HG03280 (cell line): ENCODE measurements at regions not wholly inside any gene's neighbourhood (a gene's known extent, or its start where the extent isn't known, plus 50 kb on each side); places are given as distances from the start of the nearest gene placed in this dataset.
"Not testable (repeated sequence)": the region's sequence is repeated elsewhere in the genome, so short reads cannot be mapped to it uniquely, and the experiment has no call there.

Experiments
- ATAC-seq: cut with Tn5 transposase; IDR thresholded peaks from one replicate; pipeline ENCODE4 v1.9.1; 2021; ENCODE audit warnings: mild to moderate bottlenecking, moderate library complexity; ENCODE audit not compliant: unreplicated experiment

- ATAC-seq = no peak
Measured at GRCh38 chr11:106152013-106152412, 74.6 kb downstream of the AASDHPPT start.

DNA sequence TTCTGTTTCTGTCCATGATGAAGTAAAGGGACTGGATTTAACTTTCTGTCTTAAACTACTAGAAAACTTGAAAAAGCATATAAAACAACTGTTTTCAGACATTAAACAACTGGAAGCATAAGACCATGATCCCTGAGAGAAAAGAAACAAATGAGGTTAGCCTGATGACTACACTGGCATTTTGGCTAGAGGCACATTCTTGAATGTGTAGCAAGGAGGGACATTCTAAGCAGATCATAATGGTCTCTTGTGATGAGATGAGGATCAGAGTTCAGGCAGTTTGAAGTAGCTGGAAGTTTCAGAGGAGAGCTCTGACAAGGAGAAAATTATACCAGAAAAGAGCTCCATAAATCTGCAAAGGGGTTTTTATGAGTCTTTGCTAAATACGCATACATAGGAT, 75.4 kb downstream of the AASDHPPT start:
- no peak for ATAC-seq

DNA sequence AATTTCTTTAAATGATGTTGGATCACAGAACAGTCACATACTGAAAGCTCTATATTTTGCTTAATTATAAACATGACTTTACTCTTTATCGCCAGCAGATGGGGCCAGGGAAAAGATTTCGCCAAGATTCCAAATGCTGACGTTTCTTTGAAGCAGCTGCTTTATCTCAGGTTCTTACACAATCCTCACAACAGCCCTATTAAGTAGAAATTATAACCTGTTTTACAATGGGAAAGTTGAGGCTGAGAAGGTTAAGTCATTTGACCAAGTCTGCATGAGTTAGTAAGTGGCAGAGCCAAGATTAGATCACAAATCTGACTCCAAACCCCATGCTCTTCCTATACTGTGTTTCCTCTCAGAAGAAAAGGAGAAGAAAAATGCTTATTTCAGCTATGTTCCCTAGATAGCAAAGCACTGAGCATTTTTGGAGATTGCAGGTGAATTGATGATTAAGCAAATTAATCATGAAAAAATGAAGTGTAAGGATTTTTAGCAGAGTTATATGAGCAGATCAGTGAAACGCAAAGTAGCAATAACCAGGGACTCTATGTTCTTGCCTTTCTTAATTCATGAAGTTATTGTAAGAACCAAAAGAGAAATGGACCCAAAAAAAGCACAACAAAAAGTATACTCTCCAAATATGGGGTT, 79.0 kb downstream of the AASDHPPT start:
- ATAC-seq = peak; percentile 60

GRCh38 chr11:106158406-106158805, 80.9 kb downstream of the AASDHPPT start:
- ATAC-seq = no peak

DNA sequence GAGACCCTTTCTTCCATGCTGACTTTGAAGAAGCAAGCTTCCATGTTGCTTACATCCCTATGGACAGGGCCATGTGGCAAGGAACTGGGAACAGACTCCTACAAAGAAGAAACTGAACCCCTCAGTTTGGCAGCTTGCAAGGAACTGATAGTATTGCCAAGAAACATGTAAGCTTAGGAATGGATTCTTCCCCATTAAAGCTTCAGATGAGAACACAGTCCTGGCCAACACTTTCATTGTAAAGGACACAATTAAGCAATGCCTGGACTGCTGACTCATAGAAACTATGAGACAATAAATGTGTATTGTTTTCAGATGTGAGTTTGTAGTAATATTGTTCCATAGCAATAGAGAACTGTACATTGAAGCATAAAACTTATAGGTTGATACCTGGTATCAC, 82.4 kb downstream of the AASDHPPT start:
- ATAC-seq = no peak

GRCh38 chr11:106160494-106160893, 83.0 kb downstream of the AASDHPPT start:
- ATAC-seq = no peak

GRCh38 chr11:106161775-106162634, 84.5 kb downstream of the AASDHPPT start:
- ATAC-seq = no peak

GRCh38 chr11:106167085-106167484, 89.6 kb downstream of the AASDHPPT start:
- no peak for ATAC-seq

- ATAC-seq = no peak
Measured at GRCh38 chr11:106172386-106172991, 95.0 kb downstream of the AASDHPPT start.

DNA sequence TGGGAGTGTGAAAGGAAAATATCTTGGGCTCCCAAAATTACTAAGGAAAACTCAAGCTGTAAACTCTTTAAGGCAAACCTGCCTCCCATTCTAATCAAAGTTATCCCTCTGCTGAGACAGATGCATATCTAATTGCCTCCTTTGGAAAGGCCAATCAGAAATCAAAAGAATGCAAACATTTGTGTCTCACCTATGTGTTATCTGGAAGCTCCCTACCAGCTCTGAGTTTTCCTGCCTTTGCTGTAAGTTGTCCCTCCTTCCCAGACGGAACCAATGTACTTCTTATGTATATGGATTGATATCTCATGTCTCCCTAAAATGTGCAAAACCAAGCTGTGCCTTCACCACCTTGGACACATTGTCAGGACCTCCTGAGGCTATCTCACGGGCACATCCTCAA, 95.8 kb downstream of the AASDHPPT start:
- no peak for ATAC-seq

- ATAC-seq = not testable (repeated sequence)
Measured at GRCh38 chr11:106174003-106174402, 96.5 kb downstream of the AASDHPPT start.

DNA sequence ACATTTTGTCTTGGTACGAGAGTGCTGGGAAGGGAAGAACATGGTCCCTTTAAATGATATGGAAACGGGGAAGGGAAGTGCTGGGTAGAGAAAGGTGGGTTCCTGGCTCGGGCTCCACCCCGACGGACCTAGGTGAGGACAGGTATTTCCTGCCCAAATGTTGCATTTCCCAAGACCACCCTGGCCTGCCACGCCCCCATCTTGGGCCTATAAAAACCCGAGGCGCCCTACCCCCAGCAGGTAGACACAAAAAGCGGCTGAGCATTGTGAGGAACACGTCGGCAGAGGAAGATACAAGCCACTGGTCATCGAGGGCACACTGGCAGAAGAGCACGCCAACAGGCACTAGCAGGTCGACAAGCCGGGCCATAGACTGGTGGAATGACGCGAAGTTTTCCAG, 99.4 kb downstream of the AASDHPPT start:
- no peak for ATAC-seq

DNA sequence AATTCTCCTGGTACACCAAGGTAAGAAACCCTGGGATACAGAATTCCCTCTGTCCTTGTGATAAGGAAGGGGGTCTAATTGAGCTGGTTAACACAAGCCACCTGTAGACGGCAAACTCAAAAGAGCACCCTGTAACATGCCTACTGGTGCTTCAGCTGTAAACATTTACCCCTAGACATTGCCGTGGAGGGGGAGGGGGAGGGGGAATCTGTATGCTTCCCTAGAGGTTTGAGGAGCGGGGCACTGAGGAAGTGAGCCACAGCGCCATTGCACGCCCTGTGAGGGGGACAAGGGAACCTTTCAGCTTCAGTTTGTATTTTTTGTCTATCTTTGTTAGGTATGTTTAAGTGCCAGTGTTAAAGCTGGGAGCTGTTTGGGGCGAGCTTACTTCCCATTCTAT, 99.8 kb downstream of the AASDHPPT start:
- no peak for ATAC-seq

- ATAC-seq = no peak
Measured at GRCh38 chr11:106178361-106178760, 100.9 kb downstream of the AASDHPPT start.

DNA sequence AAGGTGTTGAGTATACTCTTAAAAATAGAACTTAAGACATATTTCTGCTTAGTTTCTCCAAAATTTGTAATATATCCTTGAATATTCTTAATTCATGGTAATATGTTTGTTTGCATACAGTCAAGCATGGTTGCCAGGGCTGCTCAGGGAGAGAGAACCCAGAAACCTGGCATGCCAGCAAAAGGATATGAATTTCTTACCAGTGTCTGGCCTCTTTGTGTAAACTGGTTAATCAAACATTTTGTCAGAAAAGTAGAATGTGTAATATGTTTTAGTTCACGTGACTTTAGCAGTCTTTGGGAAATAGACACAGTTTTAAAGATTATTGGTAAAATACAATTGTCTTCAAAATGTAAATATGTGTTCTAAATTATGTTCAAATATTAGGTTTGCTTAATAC, 101.6 kb downstream of the AASDHPPT start:
- no peak for ATAC-seq

- ATAC-seq = no peak
Measured at GRCh38 chr11:106186630-106187029, 109.2 kb downstream of the AASDHPPT start.

GRCh38 chr11:106187860-106188456, 110.5 kb downstream of the AASDHPPT start:
- ATAC-seq = no peak

GRCh38 chr11:106193956-106194355, 116.5 kb downstream of the AASDHPPT start:
- ATAC-seq = no peak

GRCh38 chr11:106197438-106197837, 120.0 kb downstream of the AASDHPPT start:
- no peak for ATAC-seq

DNA sequence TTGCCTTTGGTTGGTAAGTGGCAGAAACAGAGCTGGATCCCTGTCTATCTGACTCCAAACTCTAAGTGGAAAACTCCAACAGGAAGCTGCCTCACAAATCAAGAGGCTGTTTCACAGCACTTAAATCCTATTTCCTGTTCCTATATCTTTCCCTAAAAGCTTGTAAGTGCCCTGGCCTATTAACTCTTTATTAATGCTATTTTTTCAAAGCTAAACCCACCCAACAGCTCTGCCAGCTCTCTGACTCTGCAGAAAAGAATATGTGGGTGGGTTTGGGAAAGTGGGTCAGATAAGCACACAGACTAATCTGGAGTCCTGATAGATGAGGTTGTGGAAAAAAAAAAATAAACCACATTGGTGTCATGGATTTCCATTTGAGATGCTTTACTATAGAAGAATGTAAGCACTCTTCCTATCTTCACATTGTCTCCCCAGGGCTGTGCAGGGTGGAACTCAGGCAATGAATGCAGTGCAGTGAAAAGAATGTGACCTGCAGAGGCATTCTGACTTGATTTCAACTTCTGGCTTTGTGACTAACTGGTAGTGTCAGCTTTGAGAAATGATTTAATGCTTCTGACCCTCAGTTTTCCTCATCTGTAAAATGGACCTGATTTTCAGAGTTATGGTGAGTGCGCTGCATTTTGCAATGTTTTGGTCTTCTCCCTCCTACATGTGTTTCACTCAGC, 125.6 kb downstream of the AASDHPPT start:
- ATAC-seq = no peak

DNA sequence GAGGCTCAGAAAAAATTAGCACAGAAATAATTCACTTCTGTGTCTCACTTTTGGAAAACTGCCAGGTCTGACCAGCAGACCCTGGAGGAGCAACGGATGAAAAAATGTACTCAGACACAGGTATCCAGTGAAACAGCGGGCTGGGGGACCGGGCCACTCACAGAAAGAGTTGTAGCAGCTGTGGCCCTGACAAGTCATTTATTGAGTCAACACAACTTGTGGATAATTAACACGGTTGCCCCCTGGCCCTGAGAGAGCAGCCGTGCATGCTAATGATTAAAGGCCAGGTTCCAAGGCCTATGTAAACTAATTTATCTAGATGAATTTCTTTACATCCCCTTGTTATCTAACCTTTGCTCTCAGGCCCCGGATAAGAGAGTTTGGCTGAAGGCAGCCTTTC, 131.3 kb downstream of the AASDHPPT start:
- no peak for ATAC-seq
